ENCODE measurements at regions not wholly inside any gene's neighbourhood (a gene's known extent, or its start where the extent isn't known, plus 50 kb on each side); places are given as distances from the start of the nearest gene placed in this dataset.

DNA sequence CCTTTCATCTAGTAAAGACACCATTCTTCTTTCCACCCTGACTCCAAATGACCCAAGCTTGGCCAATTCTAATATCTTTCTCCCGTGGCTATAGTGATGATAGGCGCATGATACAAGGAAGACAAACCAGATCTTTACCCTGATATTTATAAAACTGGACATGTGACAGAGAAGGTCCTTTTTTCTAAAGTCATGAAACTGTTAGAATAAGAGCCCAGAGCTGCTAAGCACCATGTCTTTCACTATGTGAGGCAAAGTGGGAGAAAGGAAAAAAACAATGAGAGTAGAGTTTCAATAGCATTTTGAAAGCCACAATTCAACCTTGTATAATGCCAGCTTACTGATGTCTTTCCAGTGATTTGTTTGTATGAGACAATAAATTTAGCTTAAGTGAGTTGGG is 212.4 kb downstream of the RASSF9 start:
- H3K36me3 ChIP-seq (replicated peaks in 1 of 2; ENCODE audit: control insufficient read depth in 1 of 2, insufficient read depth in 2 of 2, low read length in 2 of 2): no peaks in the 10 kb centered on the region
- H3K4me3 ChIP-seq (replicated peaks in 1 of 3; ENCODE audit: insufficient read depth in 1 of 3, low read depth in 2 of 3, low read length in 3 of 3): no peak overlapping the region
- H3K79me2 ChIP-seq (ENCODE audit: insufficient read depth, low read length): no peaks in the 10 kb centered on the region
- FAIRE-seq (no peak), ATAC-seq (no peak), DNase-seq (ENCODE audit: low spot score) (no peak)
- no peak overlapping the region for H3K4me2 ChIP-seq (ENCODE audit: low read depth, low read length)
- H3K27ac ChIP-seq (ENCODE audit: extremely low read length, insufficient read depth, low read length): no peak overlapping the region
- TF ChIP-seq RFX3 (CRISPR knock-in tag; IDR thresholded peaks at IDR 0.05) (no peak), ZNF234 (CRISPR knock-in tag; conservative IDR thresholded peaks at IDR 0.05) (no peak), AGO2 (optimal IDR thresholded peaks at IDR 0.05; ENCODE audit: low read depth, low read length) (no peak), ZNF10 (CRISPR knock-in tag; IDR thresholded peaks at IDR 0.05; ENCODE audit: borderline replicate concordance, low read depth) (no peak), ZNF552 (CRISPR knock-in tag; IDR thresholded peaks at IDR 0.05; ENCODE audit: borderline replicate concordance) (no peak), CENPX (CRISPR knock-in tag; IDR thresholded peaks at IDR 0.05) (no peak), CHCHD3 (CRISPR knock-in tag; IDR thresholded peaks at IDR 0.05) (no peak), RFX1 (IDR thresholded peaks at IDR 0.05) (no peak), ZNF737 (CRISPR knock-in tag; IDR thresholded peaks at IDR 0.05; ENCODE audit: borderline replicate concordance) (no peak), THRA (CRISPR knock-in tag; IDR thresholded peaks at IDR 0.05; ENCODE audit: borderline replicate concordance) (no peak), ZSCAN29 (CRISPR knock-in tag; conservative IDR thresholded peaks at IDR 0.05) (no peak), FOXO4 (CRISPR knock-in tag; conservative IDR thresholded peaks at IDR 0.05) (no peak), CENPT (CRISPR knock-in tag; IDR thresholded peaks at IDR 0.05; ENCODE audit: low read depth) (no peak), MAFK (conservative IDR thresholded peaks at IDR 0.05 in 1 of 2, IDR thresholded peaks at IDR 0.05 in 1 of 2; ENCODE audit: low read length in 2 of 2) (no peak), ZBTB7A (CRISPR knock-in tag; IDR thresholded peaks at IDR 0.05) (no peak), SP2 (CRISPR knock-in tag; IDR thresholded peaks at IDR 0.05) (no peak)
- TF ChIP-seq, protein P1, sequence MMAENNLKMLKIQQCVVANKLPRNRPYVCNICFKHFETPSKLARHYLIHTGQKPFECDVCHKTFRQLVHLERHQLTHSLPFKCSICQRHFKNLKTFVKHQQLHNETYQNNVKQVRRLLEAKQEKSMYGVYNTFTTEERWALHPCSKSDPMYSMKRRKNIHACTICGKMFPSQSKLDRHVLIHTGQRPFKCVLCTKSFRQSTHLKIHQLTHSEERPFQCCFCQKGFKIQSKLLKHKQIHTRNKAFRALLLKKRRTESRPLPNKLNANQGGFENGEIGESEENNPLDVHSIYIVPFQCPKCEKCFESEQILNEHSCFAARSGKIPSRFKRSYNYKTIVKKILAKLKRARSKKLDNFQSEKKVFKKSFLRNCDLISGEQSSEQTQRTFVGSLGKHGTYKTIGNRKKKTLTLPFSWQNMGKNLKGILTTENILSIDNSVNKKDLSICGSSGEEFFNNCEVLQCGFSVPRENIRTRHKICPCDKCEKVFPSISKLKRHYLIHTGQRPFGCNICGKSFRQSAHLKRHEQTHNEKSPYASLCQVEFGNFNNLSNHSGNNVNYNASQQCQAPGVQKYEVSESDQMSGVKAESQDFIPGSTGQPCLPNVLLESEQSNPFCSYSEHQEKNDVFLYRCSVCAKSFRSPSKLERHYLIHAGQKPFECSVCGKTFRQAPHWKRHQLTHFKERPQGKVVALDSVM (CRISPR knock-in tag; IDR thresholded peaks at IDR 0.05): no peak
- TF ChIP-seq, protein P2, sequence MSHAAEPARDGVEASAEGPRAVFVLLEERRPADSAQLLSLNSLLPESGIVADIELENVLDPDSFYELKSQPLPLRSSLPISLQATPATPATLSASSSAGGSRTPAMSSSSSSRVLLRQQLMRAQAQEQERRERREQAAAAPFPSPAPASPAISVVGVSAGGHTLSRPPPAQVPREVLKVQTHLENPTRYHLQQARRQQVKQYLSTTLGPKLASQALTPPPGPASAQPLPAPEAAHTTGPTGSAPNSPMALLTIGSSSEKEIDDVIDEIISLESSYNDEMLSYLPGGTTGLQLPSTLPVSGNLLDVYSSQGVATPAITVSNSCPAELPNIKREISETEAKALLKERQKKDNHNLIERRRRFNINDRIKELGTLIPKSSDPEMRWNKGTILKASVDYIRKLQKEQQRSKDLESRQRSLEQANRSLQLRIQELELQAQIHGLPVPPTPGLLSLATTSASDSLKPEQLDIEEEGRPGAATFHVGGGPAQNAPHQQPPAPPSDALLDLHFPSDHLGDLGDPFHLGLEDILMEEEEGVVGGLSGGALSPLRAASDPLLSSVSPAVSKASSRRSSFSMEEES (CRISPR knock-in tag; IDR thresholded peaks at IDR 0.05): no peak
- TF ChIP-seq, protein P3, sequence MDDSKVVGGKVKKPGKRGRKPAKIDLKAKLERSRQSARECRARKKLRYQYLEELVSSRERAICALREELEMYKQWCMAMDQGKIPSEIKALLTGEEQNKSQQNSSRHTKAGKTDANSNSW (CRISPR knock-in tag; IDR thresholded peaks at IDR 0.05; ENCODE audit: borderline replicate concordance): no peak
- H4K20me1 ChIP-seq (ENCODE audit: insufficient read depth, low read length): no peaks in the 10 kb centered on the region
- intact Hi-C loops (cut with micrococcal nuclease; ENCODE audit: unreplicated experiment): no loop called here
- ChIA-PET POLR2A (no interaction called here), CTCF (ENCODE audit: low intra/inter-chr PET ratio, low total read pairs) (no interaction called here)
- H3K27me3 ChIP-seq (ENCODE audit: control insufficient read depth in 1 of 2, insufficient read depth in 2 of 2, low read length in 2 of 2): no peaks in the 10 kb centered on the region
- no TSS peak for BruUV-seq (replicated peaks)
- no peaks in the 10 kb centered on the region for H3K9me3 ChIP-seq (ENCODE audit: low read length)
- WGBS (ENCODE audit: low lambda C conversion rate): 22% methylated on average over 2 of the region's 2 CpGs
- H3K4me1 ChIP-seq (ENCODE audit: insufficient read depth, low read length): no peaks in the 10 kb centered on the region; the same call in 1 of the 2 replicates
- no peak overlapping the region for H2AFZ ChIP-seq (ENCODE audit: low read length)
- H3K9ac ChIP-seq (ENCODE audit: insufficient read depth, low read depth, low read length): no peak overlapping the region
- in situ Hi-C loops (cut with HindIII; ENCODE audit: extremely low pct_ligation_motif_present, low pct_unique_long_range_greater_than_20kb): no loop called here

Measured in HepG2 (cell line).